GM12878 (cell line): ENCODE measurements at regions not wholly inside any gene's neighbourhood (a gene's known extent, or its start where the extent isn't known, plus 50 kb on each side); places are given as distances from the start of the nearest gene placed in this dataset.
A peak's percentile ranks its signal among the peaks of the same experiment; 100 is the strongest.

Experiments used
- ATAC-seq: fragments of 200-7000 bp; cut with Tn5 transposase; 3 replicates; pipeline ENCODE4 v1.9.1; 2020; ENCODE audit warnings: mild to moderate bottlenecking, moderate library complexity
- BruUV-seq: library from RNA; stranded (reverse); fragments of 400-500 nt; replicated peaks from 2 replicates; lab custom pipeline; 2021; lab: Mats Ljungman, UMichigan
- CTCF ChIA-PET: fragments of 300-600 bp; sonication (Branson Sonifier 250); formaldehyde crosslinking; extraction: SDS; loops from one replicate; lab custom pipeline; 2021; ENCODE audit warnings: inconsistent platforms; lab: Yijun Ruan, JAX
- POLR2A ChIA-PET: fragments of 350-600 bp; formaldehyde crosslinking; extraction: SDS; loops from one replicate; lab custom pipeline; 2021; ENCODE audit warnings: inconsistent platforms; lab: Charles Lee
- RAD21 ChIA-PET: fragments of 300-600 bp; sonication (Branson Sonifier 250); formaldehyde crosslinking; loops from one replicate; lab custom pipeline; 2023; ENCODE audit warnings: antibody characterized with exemption; ENCODE audit not compliant: unreplicated experiment; lab: Charles Lee
- SMC1A ChIA-PET: fragments of 300-600 bp; sonication (Branson Sonifier 250); formaldehyde crosslinking; loops from one replicate; lab custom pipeline; 2023; ENCODE audit not compliant: unreplicated experiment, uncharacterized antibody; lab: Charles Lee
- DNase-seq: peaks from one replicate; pipeline ENCODE4 v3.0.0-alpha.2; 2011; ENCODE audit warnings: low read depth, low spot score
- FAIRE-seq: peaks from 3 replicates; lab custom pipeline; 2011; peaks lifted over from hg19 to GRCh38; lab: Jason Lieb, UNC
- H2AFZ ChIP-seq: 2 replicates; pipeline ENCODE4 v1.6.0; 2011; ENCODE audit warnings: low read depth, low read length, control low read depth; ENCODE audit not compliant: control insufficient read depth
- H3K27ac ChIP-seq: 2 replicates; pipeline ENCODE4 v1.5.1; 2011; ENCODE audit warnings: control low read depth; ENCODE audit not compliant: control insufficient read depth, insufficient read depth
- H3K27me3 ChIP-seq, 2 experiments: replicated peaks in 1 of 2; 2 replicates each; pipeline versions ENCODE4 v1.6.0 to v1.6.1; 2011; ENCODE audit warnings: low read length in 1 of 2; ENCODE audit not compliant: control insufficient read depth in 2 of 2, insufficient read depth in 2 of 2
- H3K36me3 ChIP-seq, 2 experiments: 2 replicates each; pipeline ENCODE4 v1.5.1; 2011; ENCODE audit warnings: low read length in 1 of 2; ENCODE audit not compliant: control insufficient read depth in 2 of 2, insufficient read depth in 2 of 2
- H3K4me1 ChIP-seq: 2 replicates; pipeline ENCODE4 v1.6.1; 2011; ENCODE audit warnings: mild to moderate bottlenecking, low read length, moderate library complexity, mixed read lengths; ENCODE audit not compliant: control insufficient read depth, insufficient read depth
- H3K4me2 ChIP-seq: 2 replicates; pipeline ENCODE4 v1.6.0; 2011; ENCODE audit warnings: control low read depth; ENCODE audit not compliant: control insufficient read depth, insufficient read depth
- H3K4me3 ChIP-seq: fragments of 200-600 bp; sonication (generic); 2 replicates; pipeline ENCODE4 v1.5.1; 2016
- H3K79me2 ChIP-seq: 2 replicates; pipeline ENCODE4 v1.6.0; 2011; ENCODE audit warnings: low read length; ENCODE audit not compliant: control insufficient read depth, insufficient read depth
- H3K9ac ChIP-seq: 2 replicates; pipeline ENCODE4 v1.8.0; 2011; ENCODE audit warnings: low read length, control low read depth, mixed read lengths; ENCODE audit not compliant: control insufficient read depth, insufficient read depth
- H3K9me3 ChIP-seq: replicated peaks from 3 replicates; pipeline ENCODE4 v1.5.1; 2011; ENCODE audit warnings: mild to moderate bottlenecking, low read length; ENCODE audit not compliant: control insufficient read depth, insufficient read depth
- H4K20me1 ChIP-seq: 2 replicates; pipeline ENCODE4 v1.6.0; 2011; ENCODE audit not compliant: control insufficient read depth, insufficient read depth
- BCL11A ChIP-seq: IDR thresholded peaks from 2 replicates; pipeline ENCODE4 v1.6.1; 2011; ENCODE audit warnings: low read depth, low read length
- BRCA1 ChIP-seq: IDR thresholded peaks from 2 replicates; pipeline ENCODE4 v1.6.1; 2011; ENCODE audit warnings: low read depth, low read length, improper control_type of control experiment
- ESRRA ChIP-seq: IDR thresholded peaks from 2 replicates; pipeline ENCODE4 v1.6.1; 2012; ENCODE audit warnings: mild to moderate bottlenecking, low read length, improper control_type of control experiment
- MXI1 ChIP-seq: fragments of 150-350 bp; IDR thresholded peaks from 2 replicates; pipeline ENCODE4 v1.6.1; 2011; ENCODE audit warnings: low read depth, mild to moderate bottlenecking, inconsistent platforms, low read length, improper control_type of control experiment
- SUZ12 ChIP-seq: fragments of 200-600 bp; sonication (generic); IDR thresholded peaks from one replicate; pipeline ENCODE4 v1.6.1; 2018; ENCODE audit warnings: antibody characterized with exemption, mild to moderate bottlenecking; ENCODE audit not compliant: unreplicated experiment
- ZBTB40 ChIP-seq: fragments of 450-650 bp; IDR thresholded peaks from 2 replicates; pipeline ENCODE4 v1.6.1; 2016; ENCODE audit warnings: mild to moderate bottlenecking, moderate library complexity, borderline replicate concordance
- ZNF217 ChIP-seq: fragments of 450-650 bp; IDR thresholded peaks from 2 replicates; pipeline ENCODE4 v1.6.1; 2017; ENCODE audit warnings: antibody characterized with exemption, mild to moderate bottlenecking
- ZNF384 ChIP-seq: IDR thresholded peaks from 2 replicates; pipeline ENCODE4 v1.6.1; 2012; ENCODE audit warnings: low read depth, mild to moderate bottlenecking, low read length, improper control_type of control experiment, borderline replicate concordance
- WGBS: methylation state at CpG from one replicate; pipeline ENCODE4 v1.1.6; 2016; ENCODE audit warnings: low lambda C conversion rate; ENCODE audit not compliant: insufficient replicate concordance, insufficient coverage; ENCODE audit errors: missing lambda C conversion rate; 5-methylcytosine and 5-hydroxymethylcytosine counted together
- in situ Hi-C: fragments of 300-500 bp; cut with MboI; formaldehyde crosslinking; loops from 9 replicates; pipeline ENCODE4 v1.14.3; 2018; ENCODE audit warnings: mixed read lengths
- intact Hi-C: fragments of 100-400 bp; cut with micrococcal nuclease; formaldehyde crosslinking; loops from one replicate; pipeline ENCODE4 v1.14.2; 2022; ENCODE audit not compliant: unreplicated experiment
- TF ChIP-seq, protein P1 (sequence below): fragments of 450-650 bp; IDR thresholded peaks from 2 replicates; pipeline ENCODE4 v1.6.1; 2016; ENCODE audit warnings: mild to moderate bottlenecking

GRCh38 chrX:81489987-81490386, 288.1 kb downstream of the SH3BGRL start:
- H3K4me2 ChIP-seq = no peak overlapping the region
- no peaks in the 10 kb centered on the region for H4K20me1 ChIP-seq
- no TSS peak for BruUV-seq
- H3K27me3 ChIP-seq = no peaks in the 10 kb centered on the region
- no peaks in the 10 kb centered on the region for H3K36me3 ChIP-seq
- ATAC-seq (no peak), FAIRE-seq (no peak), DNase-seq (no peak)
- in situ Hi-C loops = no loop called here
- no peak overlapping the region for H3K27ac ChIP-seq
- H3K79me2 ChIP-seq = no peaks in the 10 kb centered on the region
- no peak for TF ChIP-seq ESRRA
- TF ChIP-seq BRCA1 = no peak
- TF ChIP-seq ZNF217 = no peak
- no peak for TF ChIP-seq MXI1
- TF ChIP-seq BCL11A = no peak
- TF ChIP-seq ZBTB40 = no peak
- TF ChIP-seq, protein P1, sequence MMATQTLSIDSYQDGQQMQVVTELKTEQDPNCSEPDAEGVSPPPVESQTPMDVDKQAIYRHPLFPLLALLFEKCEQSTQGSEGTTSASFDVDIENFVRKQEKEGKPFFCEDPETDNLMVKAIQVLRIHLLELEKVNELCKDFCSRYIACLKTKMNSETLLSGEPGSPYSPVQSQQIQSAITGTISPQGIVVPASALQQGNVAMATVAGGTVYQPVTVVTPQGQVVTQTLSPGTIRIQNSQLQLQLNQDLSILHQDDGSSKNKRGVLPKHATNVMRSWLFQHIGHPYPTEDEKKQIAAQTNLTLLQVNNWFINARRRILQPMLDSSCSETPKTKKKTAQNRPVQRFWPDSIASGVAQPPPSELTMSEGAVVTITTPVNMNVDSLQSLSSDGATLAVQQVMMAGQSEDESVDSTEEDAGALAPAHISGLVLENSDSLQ = no peak
- peak; percentile 36; the same call in 1 of the 2 replicates for TF ChIP-seq ZNF384
- TF ChIP-seq SUZ12 = no peak
- ChIA-PET SMC1A (no interaction called here), CTCF (no interaction called here), POLR2A (no interaction called here), RAD21 (no interaction called here)
- H3K9ac ChIP-seq = no peak overlapping the region
- intact Hi-C loops = no loop called here
- H3K9me3 ChIP-seq = no peaks in the 10 kb centered on the region
- 38% methylated on average over 1 of the region's 1 CpG for WGBS
- no peak overlapping the region for H3K4me3 ChIP-seq
- H3K4me1 ChIP-seq = no peaks in the 10 kb centered on the region
- no peak overlapping the region for H2AFZ ChIP-seq
